HUES64 (cell line): ENCODE measurements at regions not wholly inside any gene's neighbourhood (a gene's known extent, or its start where the extent isn't known, plus 50 kb on each side); places are given as distances from the start of the nearest gene placed in this dataset.

Source experiments
- H3K27ac ChIP-seq: 2 replicates; pipeline ENCODE4 v1.7.0; 2013; ENCODE audit warnings: low read depth, low read length, inconsistent platforms
- H3K27me3 ChIP-seq: 2 replicates; pipeline ENCODE4 v1.6.1; 2013; ENCODE audit warnings: mild to moderate bottlenecking, low read length; ENCODE audit not compliant: insufficient read depth
- H3K36me3 ChIP-seq: 2 replicates; pipeline ENCODE4 v1.6.1; 2013; ENCODE audit warnings: mild to moderate bottlenecking, low read length; ENCODE audit not compliant: insufficient read depth
- H3K4me1 ChIP-seq: 2 replicates; pipeline ENCODE4 v1.6.1; 2013; ENCODE audit warnings: mild to moderate bottlenecking, low read length, moderate library complexity; ENCODE audit not compliant: insufficient read depth
- H3K4me3 ChIP-seq: 2 replicates; pipeline ENCODE4 v1.5.1; 2013; ENCODE audit warnings: mild to moderate bottlenecking, low read length, moderate library complexity
- H3K9ac ChIP-seq: 2 replicates; pipeline ENCODE4 v1.6.1; 2013; ENCODE audit warnings: mild to moderate bottlenecking, low read depth, low read length
- H3K9me3 ChIP-seq: 2 replicates; pipeline ENCODE4 v1.6.1; 2013; ENCODE audit warnings: low read depth, low read length; ENCODE audit not compliant: insufficient read depth
- WGBS: fragments of 150-250, 120-280 bp; methylation state at CpG from one replicate; pipeline ENCODE4 v1.1.7; 2013; ENCODE audit warnings: missing lambda C conversion rate; 5-methylcytosine and 5-hydroxymethylcytosine counted together

DNA sequence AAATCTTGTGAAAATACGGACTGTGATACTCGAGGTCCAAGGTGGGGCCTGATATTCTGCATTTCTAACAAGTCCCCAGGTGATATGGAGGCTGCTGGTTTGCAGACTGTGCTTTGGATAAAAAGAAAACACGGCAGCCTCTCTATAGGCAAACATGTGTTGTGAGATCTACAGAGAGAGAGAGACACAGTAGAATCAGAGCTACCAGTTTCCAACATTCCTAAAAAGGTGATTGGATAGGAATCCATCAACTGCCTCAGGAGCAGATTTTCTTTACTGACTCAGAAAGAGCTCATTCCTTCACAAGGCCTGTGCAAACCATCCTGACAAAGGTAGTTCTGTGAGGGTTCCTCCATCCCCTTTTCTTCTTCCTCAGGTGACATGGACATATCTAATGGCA is 651.6 kb upstream of the CAMK1G start:
- H3K27me3 ChIP-seq = no peaks in the 10 kb centered on the region
- H3K27ac ChIP-seq = no peak overlapping the region
- H3K36me3 ChIP-seq = no peaks in the 10 kb centered on the region
- no peak overlapping the region for H3K9ac ChIP-seq
- peaks cover 14% of the 10 kb centered on the region for H3K4me1 ChIP-seq
- no peaks in the 10 kb centered on the region for H3K9me3 ChIP-seq
- no peak overlapping the region for H3K4me3 ChIP-seq
- WGBS = 76% methylated on average over 3 of the region's 3 CpGs

DNA sequence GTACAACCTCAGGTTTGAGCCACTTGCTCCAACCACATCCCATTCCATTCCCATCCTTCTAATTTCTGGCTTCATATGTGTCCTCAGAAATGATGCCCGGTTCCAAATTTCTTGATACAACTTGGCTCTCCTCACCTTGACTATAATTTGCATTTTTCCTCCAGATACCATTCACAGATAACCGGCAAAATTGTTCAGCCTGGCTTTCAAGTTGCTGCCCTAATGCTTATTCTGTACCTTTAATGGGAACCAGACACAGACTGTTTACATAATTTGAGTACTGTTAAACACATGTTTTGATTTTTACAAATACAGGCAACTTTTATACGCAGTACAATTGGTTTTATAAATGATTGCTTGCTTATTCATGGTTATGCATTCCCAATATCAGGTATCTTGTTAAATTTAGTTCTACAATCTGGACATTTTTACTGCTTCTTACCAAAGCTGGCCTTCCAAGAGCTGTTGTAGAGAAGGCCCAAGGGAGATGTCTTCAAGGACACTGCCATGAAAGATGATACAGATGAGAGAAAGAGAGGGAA is 649.5 kb upstream of the CAMK1G start:
- WGBS = 96% methylated on average over 3 of the region's 3 CpGs

DNA sequence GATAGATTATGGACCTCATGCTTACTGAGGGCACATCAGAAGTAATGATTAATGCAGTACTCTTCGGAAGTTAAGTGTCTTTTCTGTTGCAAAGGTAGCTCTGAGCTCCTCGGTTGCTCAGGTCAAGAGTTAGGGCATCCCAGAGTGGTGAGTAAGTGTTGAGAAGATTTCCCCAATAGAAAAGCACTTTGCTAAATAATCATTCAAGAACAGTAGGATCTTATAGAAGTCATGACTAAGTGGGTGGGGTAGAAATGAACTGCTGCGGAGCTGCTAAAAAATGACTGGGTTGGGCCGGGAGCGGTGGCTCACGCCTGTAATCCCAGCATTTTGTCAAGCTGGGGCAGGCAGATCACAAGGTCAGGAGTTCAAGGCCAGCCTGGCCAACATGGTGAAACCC is 648.6 kb upstream of the CAMK1G start:
- no peaks in the 10 kb centered on the region for H3K27me3 ChIP-seq
- no peak overlapping the region for H3K27ac ChIP-seq
- WGBS = 71% methylated on average over 6 of the region's 6 CpGs

More for the DNA sequence above, 649.5 kb upstream of the CAMK1G start:
- Histone ChIP-seq H3K36me3 (no peaks in the 10 kb centered on the region), H3K27me3 (no peaks in the 10 kb centered on the region), H3K4me3 (no peak overlapping the region), H3K4me1 (peaks cover 14% of the 10 kb centered on the region), H3K27ac (no peak overlapping the region), H3K9me3 (no peaks in the 10 kb centered on the region), H3K9ac (no peak overlapping the region)

DNA sequence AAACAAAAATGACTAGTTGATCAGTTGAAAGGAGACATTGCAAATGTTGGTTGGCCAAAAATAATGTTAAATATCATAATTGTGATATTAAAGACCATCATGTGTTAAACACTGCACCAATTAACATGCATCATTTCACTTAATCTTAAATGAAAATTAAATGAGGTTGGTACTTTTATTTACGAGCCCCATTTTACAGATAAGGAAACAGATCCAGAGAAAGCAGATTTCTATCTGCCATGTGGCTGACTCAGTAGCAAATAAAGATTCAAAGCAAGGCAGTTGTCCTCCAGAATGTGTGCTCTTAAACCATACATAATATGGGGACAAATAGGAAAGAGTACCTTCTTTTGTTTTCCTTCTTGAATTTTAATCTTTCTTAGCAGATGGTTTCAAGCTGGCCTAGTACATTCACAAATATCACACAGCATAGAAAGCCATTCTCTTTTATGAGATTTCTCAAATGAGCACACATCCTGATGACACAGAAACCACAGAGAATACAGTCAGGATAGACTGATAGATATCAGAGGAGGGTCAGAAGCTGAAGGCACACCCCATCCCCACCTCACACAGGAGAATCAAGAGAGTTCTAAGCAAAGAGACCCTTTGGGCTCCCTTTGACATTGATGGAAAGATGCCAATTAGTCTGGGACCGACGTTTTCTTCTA is 647.9 kb upstream of the CAMK1G start:
- Histone ChIP-seq H3K9me3 (no peaks in the 10 kb centered on the region), H3K4me1 (peaks cover 14% of the 10 kb centered on the region), H3K36me3 (no peaks in the 10 kb centered on the region), H3K27me3 (no peaks in the 10 kb centered on the region), H3K27ac (no peak overlapping the region), H3K9ac (no peak overlapping the region), H3K4me3 (no peak overlapping the region)
- 89% methylated on average over 3 of the region's 3 CpGs for WGBS

More for the DNA sequence above, 648.6 kb upstream of the CAMK1G start:
- no peaks in the 10 kb centered on the region for H3K36me3 ChIP-seq
- peaks cover 14% of the 10 kb centered on the region for H3K4me1 ChIP-seq
- H3K9me3 ChIP-seq = no peaks in the 10 kb centered on the region
- H3K9ac ChIP-seq = no peak overlapping the region
- H3K4me3 ChIP-seq = no peak overlapping the region

DNA sequence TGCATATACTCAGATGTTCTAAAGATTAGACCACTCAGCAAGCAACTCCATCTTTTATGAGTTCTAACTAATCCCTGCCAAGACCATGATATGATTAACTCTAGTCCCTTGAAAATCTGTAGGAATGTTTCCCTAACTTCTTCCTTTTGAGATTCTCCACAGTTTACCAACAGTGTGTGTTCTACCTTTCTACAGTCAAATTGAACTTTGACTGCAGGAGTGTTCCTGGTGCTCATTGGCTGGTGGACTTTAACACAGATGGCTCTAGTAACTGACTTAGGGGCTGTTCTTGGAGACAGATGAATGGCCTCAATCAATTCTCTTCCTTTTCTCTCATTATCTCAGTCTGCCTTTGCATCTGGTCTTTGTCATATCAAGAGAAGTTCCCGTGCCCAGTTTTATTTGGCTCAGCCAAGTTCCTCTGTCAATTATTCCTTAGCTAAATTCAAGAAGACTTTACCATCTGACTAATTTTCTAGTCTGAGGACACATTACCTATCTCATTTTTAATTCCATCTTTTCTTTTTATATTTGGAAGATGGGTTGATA is 643.9 kb upstream of the CAMK1G start:
- no peak overlapping the region for H3K27ac ChIP-seq
- no peaks in the 10 kb centered on the region for H3K27me3 ChIP-seq
- H3K36me3 ChIP-seq = no peaks in the 10 kb centered on the region
- H3K9ac ChIP-seq = no peak overlapping the region
- H3K9me3 ChIP-seq = no peaks in the 10 kb centered on the region
- H3K4me1 ChIP-seq = 0 out of 2 replicates have a peak, but pooled peaks cover 3% of the 10 kb centered on the region
- no peak overlapping the region for H3K4me3 ChIP-seq
- 91% methylated on average over 1 of the region's 1 CpG for WGBS

DNA sequence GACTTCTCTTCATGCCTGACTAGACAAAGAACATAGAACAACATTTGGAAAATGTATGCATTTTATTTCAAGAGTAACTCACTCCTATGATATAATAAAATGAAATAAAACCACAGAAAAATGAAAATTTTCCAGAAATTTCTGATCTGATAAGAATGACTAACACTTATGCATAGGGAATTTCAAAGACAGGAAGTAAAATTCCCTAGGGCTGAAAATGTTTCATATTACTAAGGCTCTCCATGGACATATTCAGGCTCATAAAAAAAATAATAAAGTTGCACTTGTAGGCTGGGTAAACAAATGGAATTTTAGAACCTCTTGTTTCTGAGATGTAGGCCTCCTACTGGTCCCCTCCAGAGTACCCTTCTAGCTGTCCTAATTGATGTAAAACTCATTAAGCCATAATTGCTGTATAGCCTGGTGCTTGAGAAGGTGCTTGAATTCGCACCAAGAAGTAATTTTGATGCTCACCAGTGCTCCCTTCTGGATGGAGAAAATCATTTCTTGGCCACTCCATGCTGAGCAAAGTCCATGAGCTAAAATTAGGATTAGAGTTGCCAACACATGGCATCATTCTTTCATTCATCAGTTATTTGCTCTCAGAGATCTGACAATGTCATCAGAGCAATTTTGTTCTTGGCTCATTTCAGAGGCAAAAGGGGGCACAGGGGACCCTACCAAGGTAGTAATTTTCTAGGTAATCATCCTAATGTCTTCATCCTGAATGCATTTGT is 641.0 kb upstream of the CAMK1G start:
- Histone ChIP-seq H3K27me3 (no peaks in the 10 kb centered on the region), H3K9ac (no peak overlapping the region), H3K9me3 (no peaks in the 10 kb centered on the region), H3K4me1 (no peaks in the 10 kb centered on the region), H3K27ac (no peak overlapping the region), H3K4me3 (no peak overlapping the region), H3K36me3 (no peaks in the 10 kb centered on the region)
- WGBS = 92% methylated on average over 1 of the region's 1 CpG

DNA sequence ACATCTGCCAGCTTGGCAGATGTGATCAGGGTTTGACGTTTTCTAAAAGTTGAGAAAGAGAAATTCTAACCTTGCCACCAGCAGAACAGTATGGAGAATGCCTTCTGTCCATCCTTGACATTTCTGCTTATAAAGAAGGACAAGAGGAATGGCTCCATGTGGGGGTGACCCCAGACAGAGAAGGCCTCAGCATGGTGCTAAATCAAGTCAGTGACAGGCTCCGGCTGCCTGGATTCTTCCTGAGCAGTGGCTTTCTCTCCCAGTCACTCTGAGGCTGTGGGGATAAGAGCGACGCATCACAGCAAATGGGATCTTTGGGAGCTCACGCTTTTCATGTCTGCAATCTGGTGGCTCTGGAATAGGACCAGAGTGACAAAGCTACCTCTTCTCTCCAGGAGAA is 640.2 kb upstream of the CAMK1G start:
- no peaks in the 10 kb centered on the region for H3K27me3 ChIP-seq
- WGBS = 92% methylated on average over 5 of the region's 5 CpGs

DNA sequence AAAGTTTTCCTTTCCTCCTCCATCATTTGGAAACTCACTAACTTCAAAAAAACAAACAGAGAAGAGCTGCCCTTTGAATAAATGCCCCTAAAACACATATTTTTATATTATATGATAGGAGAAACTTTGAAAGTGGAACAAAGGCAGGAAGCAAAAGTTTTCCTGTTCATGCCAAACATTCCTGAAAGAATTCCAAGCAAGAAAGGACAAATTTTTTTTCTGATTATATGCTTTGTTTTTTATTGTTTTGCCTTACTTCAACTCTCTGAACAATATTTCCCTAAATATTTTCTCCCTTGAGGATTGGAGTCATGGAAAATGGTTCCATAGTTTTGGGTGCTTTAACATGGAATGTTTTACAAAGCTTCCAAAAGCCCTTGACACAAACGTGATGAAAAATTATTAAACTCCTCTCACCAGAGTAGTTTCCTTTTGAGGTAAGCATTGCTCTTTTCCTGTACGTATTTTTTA is 638.5 kb upstream of the CAMK1G start:
- Histone ChIP-seq H3K9me3 (no peaks in the 10 kb centered on the region), H3K9ac (no peak overlapping the region), H3K27ac (no peak overlapping the region), H3K4me1 (no peaks in the 10 kb centered on the region), H3K36me3 (no peaks in the 10 kb centered on the region), H3K4me3 (no peak overlapping the region), H3K27me3 (no peaks in the 10 kb centered on the region)
- no CpG with 5 or more reads among the region's 2 CpGs for WGBS

More for the DNA sequence above, 640.2 kb upstream of the CAMK1G start:
- H3K9ac ChIP-seq = no peak overlapping the region
- H3K4me1 ChIP-seq = no peaks in the 10 kb centered on the region
- no peak overlapping the region for H3K4me3 ChIP-seq
- H3K9me3 ChIP-seq = no peaks in the 10 kb centered on the region
- no peaks in the 10 kb centered on the region for H3K36me3 ChIP-seq
- no peak overlapping the region for H3K27ac ChIP-seq

DNA sequence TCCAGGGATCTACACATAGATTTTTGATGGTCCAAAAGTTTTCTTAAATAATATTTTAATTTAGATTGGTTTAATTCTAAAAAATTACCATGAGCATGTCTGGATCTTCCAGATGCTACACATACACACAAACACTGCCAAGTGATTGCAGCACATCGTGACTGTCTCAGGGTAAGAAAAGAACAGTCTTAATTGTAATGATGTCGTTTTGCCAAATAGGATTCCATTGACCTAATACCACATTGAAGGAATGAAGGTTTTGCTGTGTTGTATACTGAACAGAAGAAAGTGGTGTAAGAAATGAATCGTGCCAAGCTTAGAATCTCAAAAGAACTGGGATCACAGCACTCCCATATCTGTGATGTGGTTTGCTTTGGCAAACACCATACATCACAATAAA is 633.3 kb upstream of the CAMK1G start:
- Histone ChIP-seq H3K27ac (no peak overlapping the region), H3K4me1 (no peaks in the 10 kb centered on the region), H3K4me3 (no peak overlapping the region), H3K9ac (no peak overlapping the region), H3K27me3 (no peaks in the 10 kb centered on the region), H3K9me3 (0 out of 2 replicates have a peak, but pooled peaks cover 3% of the 10 kb centered on the region), H3K36me3 (no peaks in the 10 kb centered on the region)
- 100% methylated on average over 3 of the region's 3 CpGs for WGBS

DNA sequence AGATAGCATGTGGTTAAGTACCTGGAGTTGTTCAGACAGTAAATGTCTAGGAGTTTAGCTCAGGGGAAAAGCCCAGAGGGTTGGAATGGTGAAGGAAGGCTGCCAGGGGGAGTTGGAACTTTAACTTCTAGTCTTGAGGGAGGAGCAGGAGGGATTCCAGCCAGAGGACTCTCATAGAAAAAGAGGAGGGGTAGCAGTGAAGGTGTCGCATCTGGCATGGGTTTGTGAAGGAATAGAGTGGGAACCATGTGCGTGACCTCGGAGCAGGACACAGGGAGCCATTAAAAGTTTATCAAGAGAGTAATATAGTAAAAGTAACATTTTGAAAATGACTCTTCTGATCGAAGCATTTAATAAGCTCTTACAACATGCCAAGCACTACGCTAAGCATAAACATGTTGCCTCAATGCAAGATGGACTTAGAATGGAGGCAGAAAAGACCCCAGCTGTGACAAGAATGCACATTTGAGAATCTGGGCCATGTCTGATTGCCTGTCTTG is 632.4 kb upstream of the CAMK1G start:
- no peaks in the 10 kb centered on the region for H3K27me3 ChIP-seq
- WGBS = 92% methylated on average over 5 of the region's 5 CpGs

DNA sequence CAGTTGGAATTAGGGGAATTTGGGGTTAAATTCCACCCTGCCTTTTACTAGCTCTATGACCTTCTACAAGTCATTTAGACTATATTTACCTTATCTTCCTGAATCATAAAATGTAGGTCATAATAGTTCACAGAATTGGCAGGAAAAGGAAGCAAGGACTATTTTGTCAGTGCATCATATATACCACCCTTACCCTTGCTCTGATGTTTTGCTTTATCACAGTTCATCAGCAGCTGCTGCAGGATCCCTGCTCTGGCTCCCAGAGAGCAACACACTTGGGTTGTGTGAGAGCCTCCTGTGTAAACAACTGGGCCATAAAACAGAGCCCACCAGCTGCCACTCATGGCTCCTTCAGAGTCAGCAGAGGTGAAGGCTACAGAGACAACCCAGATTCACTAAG is 631.6 kb upstream of the CAMK1G start:
- no peaks in the 10 kb centered on the region for H3K27me3 ChIP-seq
- H3K4me1 ChIP-seq = no peaks in the 10 kb centered on the region
- no peak overlapping the region for H3K4me3 ChIP-seq
- H3K9ac ChIP-seq = no peak overlapping the region
- no peak overlapping the region for H3K27ac ChIP-seq
- H3K9me3 ChIP-seq = peaks cover 4% of the 10 kb centered on the region; the same call in 1 of the 2 replicates
- H3K36me3 ChIP-seq = no peaks in the 10 kb centered on the region

More for the DNA sequence above, 632.4 kb upstream of the CAMK1G start:
- Histone ChIP-seq H3K27ac (no peak overlapping the region), H3K9me3 (0 out of 2 replicates have a peak, but pooled peaks cover 3% of the 10 kb centered on the region), H3K9ac (no peak overlapping the region), H3K4me1 (no peaks in the 10 kb centered on the region), H3K4me3 (no peak overlapping the region), H3K36me3 (no peaks in the 10 kb centered on the region)
